ENCODE measurements at regions not wholly inside any gene's neighbourhood (a gene's known extent, or its start where the extent isn't known, plus 50 kb on each side); places are given as distances from the start of the nearest gene placed in this dataset.

- Mint-ChIP-seq H3K4me1 (peaks cover 26 to 33% of the 10 kb centered on the region in 2 experiments), H3K27ac (no peak overlapping the region), H3K9me3 (no peaks in the 10 kb centered on the region; a peak in 1 of 5 replicates), H3K27me3 (ENCODE audit: low read depth) (no peaks in the 10 kb centered on the region), H3K36me3 (ENCODE audit: insufficient read depth in 1 of 3, low read depth in 3 of 3) (no peaks in the 10 kb centered on the region), H3K4me3 (no peak overlapping the region)
- Histone ChIP-seq H3K27ac (ENCODE audit: insufficient read length, low read depth, low read length) (no peak overlapping the region), H3K56ac (ENCODE audit: insufficient read length, low read depth, low read length) (no peak overlapping the region), H4K20me1 (ENCODE audit: control insufficient read depth, insufficient read depth, insufficient read length) (no peaks in the 10 kb centered on the region), H3K4me2 (ENCODE audit: insufficient read depth, insufficient read length, low read length) (no peak overlapping the region), H4K91ac (ENCODE audit: insufficient read length, low read depth, low read length) (no peak overlapping the region), H3T11ph (ENCODE audit: low read length) (no peak overlapping the region), H3K23me2 (ENCODE audit: insufficient read length, low read depth, low read length, poor library complexity, severe bottlenecking) (no peaks in the 10 kb centered on the region), H3K27me3 (ENCODE audit: insufficient read depth, low read length) (no peaks in the 10 kb centered on the region), H2AK5ac (ENCODE audit: insufficient read length, low read length) (no peak overlapping the region), H2AFZ (ENCODE audit: low read length) (no peak overlapping the region), H3K9ac (ENCODE audit: extremely low read depth, insufficient read length, low read length) (no peak overlapping the region), H4K5ac (ENCODE audit: insufficient read length, low read depth, low read length) (no peak overlapping the region), H2BK12ac (ENCODE audit: insufficient read length, low read depth, low read length) (no peak overlapping the region), H3K9me3 (ENCODE audit: control insufficient read depth, low read depth, low read length) (no peaks in the 10 kb centered on the region), H3K4ac (ENCODE audit: low read depth, low read length) (no peak overlapping the region), H2BK20ac (ENCODE audit: low read depth, low read length, poor library complexity, severe bottlenecking) (no peak overlapping the region), H3K23ac (ENCODE audit: insufficient read length, low read depth, low read length) (no peak overlapping the region), H4K8ac (replicated peaks; ENCODE audit: insufficient read length, low read depth, low read length) (no peak overlapping the region), H3K79me1 (ENCODE audit: insufficient read depth, low read depth, low read length, poor library complexity, severe bottlenecking) (no peaks in the 10 kb centered on the region), H3K79me2 (ENCODE audit: insufficient read depth, low read length) (no peaks in the 10 kb centered on the region), H2BK5ac (ENCODE audit: insufficient read length, low read length) (no peak overlapping the region), H3K4me1 (ENCODE audit: insufficient read depth, low read length) (no peaks in the 10 kb centered on the region), H2BK120ac (ENCODE audit: low read depth, low read length, poor library complexity, severe bottlenecking) (no peak overlapping the region), H3K18ac (ENCODE audit: insufficient read length, low read depth, low read length) (no peak overlapping the region), H2BK15ac (ENCODE audit: low read depth, low read length) (no peak overlapping the region), H3K14ac (ENCODE audit: insufficient read depth, low read length) (no peak overlapping the region)
- no peak for DNase-seq
- TF ChIP-seq, protein P1, sequence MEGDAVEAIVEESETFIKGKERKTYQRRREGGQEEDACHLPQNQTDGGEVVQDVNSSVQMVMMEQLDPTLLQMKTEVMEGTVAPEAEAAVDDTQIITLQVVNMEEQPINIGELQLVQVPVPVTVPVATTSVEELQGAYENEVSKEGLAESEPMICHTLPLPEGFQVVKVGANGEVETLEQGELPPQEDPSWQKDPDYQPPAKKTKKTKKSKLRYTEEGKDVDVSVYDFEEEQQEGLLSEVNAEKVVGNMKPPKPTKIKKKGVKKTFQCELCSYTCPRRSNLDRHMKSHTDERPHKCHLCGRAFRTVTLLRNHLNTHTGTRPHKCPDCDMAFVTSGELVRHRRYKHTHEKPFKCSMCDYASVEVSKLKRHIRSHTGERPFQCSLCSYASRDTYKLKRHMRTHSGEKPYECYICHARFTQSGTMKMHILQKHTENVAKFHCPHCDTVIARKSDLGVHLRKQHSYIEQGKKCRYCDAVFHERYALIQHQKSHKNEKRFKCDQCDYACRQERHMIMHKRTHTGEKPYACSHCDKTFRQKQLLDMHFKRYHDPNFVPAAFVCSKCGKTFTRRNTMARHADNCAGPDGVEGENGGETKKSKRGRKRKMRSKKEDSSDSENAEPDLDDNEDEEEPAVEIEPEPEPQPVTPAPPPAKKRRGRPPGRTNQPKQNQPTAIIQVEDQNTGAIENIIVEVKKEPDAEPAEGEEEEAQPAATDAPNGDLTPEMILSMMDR (conservative IDR thresholded peaks at IDR 0.05), result no peak
- WGBS (ENCODE audit: extremely low coverage, insufficient read length, low lambda C conversion rate), result no CpG with 5 or more reads among the region's 2 CpGs
Measured at GRCh38 chr9:34907044-34907443, 51.0 kb upstream of the PHF24 start.

Measured in H9 (cell line).